Loucy (cell line): ENCODE measurements at regions not wholly inside any gene's neighbourhood (a gene's known extent, or its start where the extent isn't known, plus 50 kb on each side); places are given as distances from the start of the nearest gene placed in this dataset.

ENCODE experiments used
- H2AFZ ChIP-seq: fragments of 200-600 bp; sonication (generic); 2 replicates; pipeline ENCODE4 v1.6.0; 2016; ENCODE audit warnings: antibody characterized with exemption, mild to moderate bottlenecking, low read length, moderate library complexity
- H3F3A ChIP-seq: fragments of 200-600 bp; 2 replicates; pipeline ENCODE4 v1.6.0; 2016; ENCODE audit warnings: antibody characterized with exemption, low read depth, mild to moderate bottlenecking
- H3K27me3 ChIP-seq: fragments of 200-600 bp; sonication (generic); 2 replicates; pipeline ENCODE4 v1.6.1; 2014; ENCODE audit warnings: low read length, mild to moderate bottlenecking; ENCODE audit not compliant: insufficient read depth, poor library complexity, severe bottlenecking
- H3K36me3 ChIP-seq: fragments of 200-600 bp; sonication (generic); 2 replicates; pipeline ENCODE4 v1.6.1; 2016; ENCODE audit warnings: low read length; ENCODE audit not compliant: insufficient read depth
- H3K4me1 ChIP-seq: fragments of 200-600 bp; sonication (generic); 2 replicates; pipeline ENCODE4 v1.5.1; 2014; ENCODE audit warnings: low read length, mild to moderate bottlenecking; ENCODE audit not compliant: insufficient read depth, poor library complexity, severe bottlenecking
- H3K4me2 ChIP-seq: fragments of 200-600 bp; sonication (generic); 2 replicates; pipeline ENCODE4 v1.6.0; 2014; ENCODE audit warnings: antibody characterized with exemption, low read length, low read depth, mild to moderate bottlenecking; ENCODE audit not compliant: poor library complexity, severe bottlenecking
- H3K4me3 ChIP-seq: fragments of 200-600 bp; sonication (generic); 2 replicates; pipeline ENCODE4 v1.5.1; 2014; ENCODE audit warnings: low read length, mild to moderate bottlenecking, mixed read lengths; ENCODE audit not compliant: poor library complexity, severe bottlenecking
- H3K79me2 ChIP-seq: fragments of 200-600 bp; sonication (generic); 2 replicates; pipeline ENCODE4 v1.6.1; 2014; ENCODE audit warnings: low read length; ENCODE audit not compliant: insufficient read depth
- H3K9ac ChIP-seq: fragments of 200-600 bp; sonication (generic); 2 replicates; pipeline ENCODE4 v1.6.0; 2014; ENCODE audit warnings: mild to moderate bottlenecking, low read depth, low read length, moderate library complexity; ENCODE audit not compliant: poor library complexity, severe bottlenecking
- H3K9me2 ChIP-seq: fragments of 200-600 bp; sonication (generic); replicated peaks from 2 replicates; pipeline ENCODE4 v1.6.1; 2016; ENCODE audit warnings: low read depth, low read length, mixed read lengths
- H3K9me3 ChIP-seq: fragments of 200-600 bp; sonication (generic); 2 replicates; pipeline ENCODE4 v1.6.1; 2014; ENCODE audit warnings: mild to moderate bottlenecking, antibody characterized with exemption, low read length, low read depth; ENCODE audit not compliant: insufficient read depth
- H4K20me1 ChIP-seq: fragments of 200-600 bp; sonication (generic); 2 replicates; pipeline ENCODE4 v1.6.0; 2014; ENCODE audit warnings: antibody characterized with exemption, low read length, mild to moderate bottlenecking; ENCODE audit not compliant: insufficient read depth, poor library complexity, severe bottlenecking
- CTCF ChIP-seq: fragments of 200-600 bp; sonication (generic); conservative IDR thresholded peaks from 2 replicates; pipeline ENCODE4 v1.5.1; 2014; ENCODE audit warnings: mild to moderate bottlenecking, antibody characterized with exemption, low read length
- EZH2phosphoT487 ChIP-seq: fragments of 200-600 bp; IDR thresholded peaks from 2 replicates; pipeline ENCODE4 v1.6.1; 2018; ENCODE audit warnings: antibody characterized with exemption, mild to moderate bottlenecking, moderate library complexity, borderline replicate concordance

- peak overlapping the region; percentile 43 for H3K4me3 ChIP-seq
- H3K79me2 ChIP-seq, result no peaks in the 10 kb centered on the region
- no peaks in the 10 kb centered on the region for H3K36me3 ChIP-seq
- H3K9me2 ChIP-seq, result no peaks in the 10 kb centered on the region
- no peak for TF ChIP-seq EZH2phosphoT487
- H4K20me1 ChIP-seq, result no peaks in the 10 kb centered on the region
- H3K4me2 ChIP-seq, result peak overlapping the region; percentile 41
- H3K4me1 ChIP-seq, result peaks cover 5% of the 10 kb centered on the region
- H3K27me3 ChIP-seq, result no peaks in the 10 kb centered on the region
- no peaks in the 10 kb centered on the region for H3K9me3 ChIP-seq
- peak overlapping the region; percentile 93 for H2AFZ ChIP-seq
- H3K9ac ChIP-seq, result no peak overlapping the region
- no peaks in the 10 kb centered on the region for H3F3A ChIP-seq
Observed at GRCh38 chr13:60679928-60680694, 283.1 kb downstream of the TDRD3 start.

- TF ChIP-seq CTCF (no peak), EZH2phosphoT487 (no peak)
- H3K4me3 ChIP-seq, result no peak overlapping the region
- H3K9me2 ChIP-seq, result no peaks in the 10 kb centered on the region
- H3K9me3 ChIP-seq, result no peaks in the 10 kb centered on the region
- H3K27me3 ChIP-seq, result no peaks in the 10 kb centered on the region
- H2AFZ ChIP-seq, result no peak overlapping the region
- no peaks in the 10 kb centered on the region for H3F3A ChIP-seq
- H3K36me3 ChIP-seq, result no peaks in the 10 kb centered on the region
- no peaks in the 10 kb centered on the region for H4K20me1 ChIP-seq
- no peak overlapping the region for H3K4me2 ChIP-seq
- H3K79me2 ChIP-seq, result no peaks in the 10 kb centered on the region
- H3K9ac ChIP-seq, result no peak overlapping the region
- peaks cover 5% of the 10 kb centered on the region for H3K4me1 ChIP-seq
Observed at GRCh38 chr13:60679131-60679530, 282.1 kb downstream of the TDRD3 start.

GRCh38 chr13:60671386-60671785, 274.4 kb downstream of the TDRD3 start:
- no peak overlapping the region for H2AFZ ChIP-seq
- no peak overlapping the region for H3K4me2 ChIP-seq
- no peak overlapping the region for H3K9ac ChIP-seq
- H3K79me2 ChIP-seq, result no peaks in the 10 kb centered on the region
- no peaks in the 10 kb centered on the region for H3K4me1 ChIP-seq
- H3K9me3 ChIP-seq, result no peaks in the 10 kb centered on the region
- H4K20me1 ChIP-seq, result no peaks in the 10 kb centered on the region
- no peak for TF ChIP-seq CTCF
- no peaks in the 10 kb centered on the region for H3K36me3 ChIP-seq
- no peaks in the 10 kb centered on the region for H3F3A ChIP-seq
- H3K27me3 ChIP-seq, result no peaks in the 10 kb centered on the region
- H3K9me2 ChIP-seq, result no peaks in the 10 kb centered on the region
- no peak overlapping the region for H3K4me3 ChIP-seq

GRCh38 chr13:60663788-60664187, 266.8 kb downstream of the TDRD3 start:
- H3K27me3 ChIP-seq, result no peaks in the 10 kb centered on the region
- H4K20me1 ChIP-seq, result no peaks in the 10 kb centered on the region
- no peaks in the 10 kb centered on the region for H3K79me2 ChIP-seq
- no peaks in the 10 kb centered on the region for H3K36me3 ChIP-seq
- H3K4me1 ChIP-seq, result no peaks in the 10 kb centered on the region
- H2AFZ ChIP-seq, result no peak overlapping the region
- H3K9me2 ChIP-seq, result no peaks in the 10 kb centered on the region
- no peak overlapping the region for H3K4me2 ChIP-seq
- no peak for TF ChIP-seq EZH2phosphoT487
- no peak for TF ChIP-seq CTCF
- H3K4me3 ChIP-seq, result no peak overlapping the region
- H3K9me3 ChIP-seq, result no peaks in the 10 kb centered on the region
- H3K9ac ChIP-seq, result no peak overlapping the region
- H3F3A ChIP-seq, result no peaks in the 10 kb centered on the region
